ENCODE measurements at regions not wholly inside any gene's neighbourhood (a gene's known extent, or its start where the extent isn't known, plus 50 kb on each side); places are given as distances from the start of the nearest gene placed in this dataset.

DNA sequence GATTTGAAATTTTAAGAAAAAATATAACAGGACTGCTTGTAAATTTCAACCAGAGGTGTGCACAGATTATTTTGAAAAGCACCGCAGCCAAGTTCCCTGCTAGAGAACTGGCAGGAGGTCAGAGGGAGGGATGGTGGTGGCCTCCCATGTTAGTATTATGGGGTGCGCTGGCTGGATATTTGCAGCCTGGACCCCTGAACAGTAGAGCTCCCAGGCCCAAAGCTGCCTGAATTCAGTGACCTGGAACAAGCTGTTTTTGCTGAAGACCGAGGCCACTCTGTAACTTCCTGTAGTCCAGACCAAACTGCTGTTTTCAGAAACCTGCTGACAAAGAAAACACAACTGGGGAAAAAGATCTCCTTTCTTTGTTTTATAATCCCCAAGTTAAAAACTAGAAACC is 314.3 kb downstream of the TNS1 start:
- no peaks in the 10 kb centered on the region for H3K9me3 Mint-ChIP-seq
- no peak overlapping the region for H3K4me3 Mint-ChIP-seq
- no peaks in the 10 kb centered on the region for H3K27me3 Mint-ChIP-seq
- ATAC-seq (replicated peaks), result no peak
- H3K27ac Mint-ChIP-seq, result no peak overlapping the region
- no peaks in the 10 kb centered on the region for H3K4me1 Mint-ChIP-seq
- H3K36me3 Mint-ChIP-seq (ENCODE audit: low read depth), result no peaks in the 10 kb centered on the region

DNA sequence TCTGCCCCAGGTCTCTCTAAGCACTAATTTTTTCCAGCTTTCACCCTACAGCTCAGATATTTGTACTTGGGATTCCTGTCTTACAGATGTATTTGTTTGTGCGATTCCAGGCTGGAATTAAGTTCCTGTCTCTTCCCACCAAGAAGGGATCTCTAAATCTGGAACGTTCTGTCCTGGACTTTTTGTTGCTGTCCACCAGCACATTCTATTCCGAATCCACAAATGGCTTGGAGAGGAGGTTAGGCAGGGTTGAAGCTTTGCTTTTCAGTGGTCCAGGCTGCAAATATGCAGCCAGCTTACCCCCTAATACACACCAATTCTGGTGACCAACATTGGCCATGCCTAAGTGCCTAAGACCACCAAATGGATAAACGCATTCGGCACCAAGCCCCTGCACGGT is 315.0 kb downstream of the TNS1 start:
- no peaks in the 10 kb centered on the region for H3K27me3 Mint-ChIP-seq
- no peak for ATAC-seq (replicated peaks)
- H3K27ac Mint-ChIP-seq, result no peak overlapping the region
- H3K4me3 Mint-ChIP-seq, result no peak overlapping the region
- H3K4me1 Mint-ChIP-seq, result no peaks in the 10 kb centered on the region
- H3K36me3 Mint-ChIP-seq (ENCODE audit: low read depth), result no peaks in the 10 kb centered on the region
- H3K9me3 Mint-ChIP-seq, result no peaks in the 10 kb centered on the region

DNA sequence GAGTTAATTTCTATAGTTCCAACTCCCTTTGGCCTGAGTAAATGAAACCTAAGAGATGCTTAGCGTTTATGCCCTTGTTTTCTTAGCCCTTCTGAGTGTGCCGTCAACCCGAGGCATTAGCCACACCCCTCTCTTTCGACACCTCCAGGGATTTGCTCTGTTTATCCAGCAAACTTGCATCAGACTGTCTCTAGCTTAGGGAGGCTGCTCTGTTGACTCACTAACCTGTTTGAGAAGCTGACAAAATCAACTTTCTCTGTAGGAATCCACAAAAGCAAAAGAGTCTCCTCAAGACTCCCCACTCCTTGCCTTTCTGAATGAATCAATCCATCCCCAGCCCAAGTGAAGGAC is 317.6 kb downstream of the TNS1 start:
- H3K4me1 Mint-ChIP-seq, result no peaks in the 10 kb centered on the region
- no peaks in the 10 kb centered on the region for H3K27me3 Mint-ChIP-seq
- H3K9me3 Mint-ChIP-seq, result no peaks in the 10 kb centered on the region
- ATAC-seq (replicated peaks), result no peak
- no peak overlapping the region for H3K4me3 Mint-ChIP-seq
- H3K27ac Mint-ChIP-seq, result no peak overlapping the region
- no peaks in the 10 kb centered on the region for H3K36me3 Mint-ChIP-seq (ENCODE audit: low read depth)

DNA sequence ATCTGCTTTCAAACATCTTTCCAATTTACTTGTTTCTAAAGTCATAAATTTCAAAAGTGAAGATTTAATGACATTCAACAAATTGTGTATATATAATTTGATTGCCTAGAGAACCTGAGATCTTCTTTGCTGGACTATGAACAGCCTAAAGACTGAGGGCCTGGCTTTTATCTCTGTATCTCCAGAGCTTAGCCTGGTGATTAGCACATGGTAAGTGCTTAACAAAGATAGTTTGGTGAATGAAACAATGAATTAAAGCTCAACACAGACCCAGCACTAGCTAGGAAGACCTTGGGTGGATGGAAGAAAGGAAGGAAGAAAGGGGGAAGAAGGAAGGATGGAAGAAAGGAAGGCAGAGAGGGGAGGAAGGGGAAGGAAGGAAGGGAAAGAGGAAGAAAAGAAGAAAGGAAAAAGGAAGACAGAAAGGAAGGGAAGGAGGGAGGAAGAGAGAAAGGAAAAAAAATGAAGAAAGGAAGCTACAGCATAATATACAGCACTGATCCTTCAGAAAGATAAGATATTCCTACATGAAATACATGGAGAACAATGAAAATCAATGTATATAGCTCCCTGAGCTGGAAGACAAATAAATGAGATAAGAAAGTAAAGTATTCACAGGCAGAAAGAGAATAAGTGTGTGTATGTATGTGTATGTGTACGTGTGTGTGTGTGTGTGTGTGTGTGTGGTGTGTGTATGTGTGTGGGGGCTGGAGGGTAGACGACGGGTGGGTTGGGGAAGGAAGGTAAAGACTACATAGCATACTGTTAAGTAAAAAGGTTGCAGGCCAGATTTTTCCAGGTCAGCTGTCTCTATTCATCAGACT is 318.2 kb downstream of the TNS1 start:
- Mint-ChIP-seq H3K4me1 (no peaks in the 10 kb centered on the region), H3K36me3 (ENCODE audit: low read depth) (no peaks in the 10 kb centered on the region), H3K9me3 (no peaks in the 10 kb centered on the region), H3K4me3 (no peak overlapping the region), H3K27me3 (no peaks in the 10 kb centered on the region), H3K27ac (no peak overlapping the region)
- ATAC-seq (replicated peaks), result no peak

GRCh38 chr2:217683106-217683870 is 319.5 kb downstream of the TNS1 start:
- no peak overlapping the region for H3K4me3 Mint-ChIP-seq
- peaks cover 5% of the 10 kb centered on the region for H3K9me3 Mint-ChIP-seq
- no peaks in the 10 kb centered on the region for H3K36me3 Mint-ChIP-seq (ENCODE audit: low read depth)
- no peaks in the 10 kb centered on the region for H3K27me3 Mint-ChIP-seq
- ATAC-seq (replicated peaks), result no peak
- H3K27ac Mint-ChIP-seq, result no peak overlapping the region
- no peaks in the 10 kb centered on the region for H3K4me1 Mint-ChIP-seq

- H3K36me3 Mint-ChIP-seq (ENCODE audit: low read depth), result no peaks in the 10 kb centered on the region
Measured at GRCh38 chr2:217681791-217682190, 321.0 kb downstream of the TNS1 start.

DNA sequence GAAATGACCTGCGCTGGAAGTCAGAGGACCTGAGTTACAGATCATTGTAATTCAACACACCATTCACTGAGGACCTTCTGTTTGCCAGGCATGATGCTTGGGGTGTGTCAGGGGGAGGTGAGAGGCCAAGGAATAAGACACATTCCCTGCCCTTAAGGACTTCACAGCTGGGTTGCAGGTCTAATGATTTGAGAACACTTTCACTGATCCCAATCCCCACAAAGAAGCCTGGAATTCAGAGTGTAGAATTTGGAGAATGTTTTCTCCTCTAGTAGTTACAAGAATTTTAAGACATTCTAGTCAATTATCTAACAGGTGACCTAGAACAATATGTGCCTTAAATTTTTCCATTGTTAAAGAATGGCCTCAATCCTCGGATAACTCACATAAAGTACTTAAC is 322.4 kb downstream of the TNS1 start:
- H3K4me3 Mint-ChIP-seq, result no peak overlapping the region
- ATAC-seq (replicated peaks), result no peak
- H3K9me3 Mint-ChIP-seq, result peaks cover 5% of the 10 kb centered on the region
- H3K36me3 Mint-ChIP-seq (ENCODE audit: low read depth), result no peaks in the 10 kb centered on the region
- no peaks in the 10 kb centered on the region for H3K27me3 Mint-ChIP-seq
- H3K27ac Mint-ChIP-seq, result no peak overlapping the region
- no peaks in the 10 kb centered on the region for H3K4me1 Mint-ChIP-seq

More at GRCh38 chr2:217681791-217682190, 321.0 kb downstream of the TNS1 start:
- Mint-ChIP-seq H3K4me3 (no peak overlapping the region), H3K27ac (no peak overlapping the region), H3K27me3 (no peaks in the 10 kb centered on the region), H3K9me3 (peaks cover 5% of the 10 kb centered on the region), H3K4me1 (no peaks in the 10 kb centered on the region)
- ATAC-seq (replicated peaks), result no peak

DNA sequence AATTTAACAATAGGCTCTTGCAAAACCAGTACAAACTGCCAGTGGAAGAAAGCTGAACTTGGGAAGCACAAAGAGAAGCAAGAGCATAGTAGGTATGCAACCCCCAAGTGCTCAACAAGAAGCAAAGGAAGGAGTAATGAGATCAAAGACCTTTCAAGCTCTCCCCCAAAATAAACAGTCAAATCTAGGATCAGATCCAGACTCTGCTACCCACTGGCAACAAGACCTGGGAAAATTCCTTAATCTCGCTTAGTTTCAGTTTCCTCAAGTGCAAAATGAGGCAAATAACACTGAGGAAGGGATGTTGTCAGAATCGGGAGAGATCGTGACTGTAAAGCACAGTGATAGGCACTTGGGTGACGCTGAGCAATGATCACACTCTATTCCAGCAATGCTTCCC is 329.2 kb downstream of the TNS1 start:
- Mint-ChIP-seq H3K9me3 (no peaks in the 10 kb centered on the region), H3K27ac (no peak overlapping the region), H3K36me3 (ENCODE audit: low read depth) (no peaks in the 10 kb centered on the region), H3K4me1 (no peaks in the 10 kb centered on the region), H3K4me3 (no peak overlapping the region), H3K27me3 (no peaks in the 10 kb centered on the region)
- no peak for ATAC-seq (replicated peaks)

DNA sequence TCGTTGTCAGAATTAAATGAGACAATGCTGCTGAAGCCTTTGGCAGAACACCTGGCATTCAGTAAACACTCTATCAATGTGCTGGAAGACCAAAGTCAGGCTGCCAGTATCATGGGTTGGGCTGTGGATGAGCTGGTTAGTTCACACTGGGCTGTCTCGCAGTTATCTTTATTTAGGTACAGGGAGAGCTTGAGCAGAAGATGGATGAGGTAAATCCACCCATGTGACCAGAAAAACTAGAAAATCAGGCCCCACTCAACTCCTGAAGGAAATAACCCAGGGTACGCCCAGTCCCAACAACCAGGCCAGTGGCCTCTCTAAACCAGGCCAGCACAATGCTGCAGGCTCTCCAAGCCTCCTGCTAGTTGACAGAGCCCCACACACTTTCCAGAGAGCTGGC is 330.3 kb downstream of the TNS1 start:
- no peaks in the 10 kb centered on the region for H3K36me3 Mint-ChIP-seq (ENCODE audit: low read depth)
- no peak overlapping the region for H3K27ac Mint-ChIP-seq
- H3K9me3 Mint-ChIP-seq, result no peaks in the 10 kb centered on the region
- no peak for ATAC-seq (replicated peaks)
- no peaks in the 10 kb centered on the region for H3K27me3 Mint-ChIP-seq
- no peaks in the 10 kb centered on the region for H3K4me1 Mint-ChIP-seq
- H3K4me3 Mint-ChIP-seq, result no peak overlapping the region

DNA sequence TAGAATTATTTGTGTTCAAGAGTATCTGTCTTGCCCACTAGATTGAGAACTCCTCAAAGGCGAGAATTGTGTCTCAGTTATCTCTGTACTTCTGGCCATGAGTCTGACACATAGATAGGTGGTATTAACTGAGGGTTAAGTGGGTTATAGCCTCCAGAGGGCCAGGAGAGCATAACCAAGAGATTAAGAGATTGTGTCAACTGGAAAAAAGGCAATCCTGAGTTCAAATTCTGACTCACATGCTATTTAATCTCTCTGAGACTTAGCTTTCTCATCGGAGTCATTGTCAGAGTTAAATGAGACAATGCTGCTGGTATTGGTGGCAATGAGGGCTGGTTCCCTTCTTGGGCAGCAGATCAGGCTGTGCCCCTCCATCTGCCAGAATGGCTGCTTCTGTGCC is 330.9 kb downstream of the TNS1 start:
- Mint-ChIP-seq H3K4me1 (no peaks in the 10 kb centered on the region), H3K27me3 (no peaks in the 10 kb centered on the region), H3K4me3 (no peak overlapping the region), H3K36me3 (ENCODE audit: low read depth) (no peaks in the 10 kb centered on the region), H3K9me3 (no peaks in the 10 kb centered on the region), H3K27ac (no peak overlapping the region)
- no peak for ATAC-seq (replicated peaks)

DNA sequence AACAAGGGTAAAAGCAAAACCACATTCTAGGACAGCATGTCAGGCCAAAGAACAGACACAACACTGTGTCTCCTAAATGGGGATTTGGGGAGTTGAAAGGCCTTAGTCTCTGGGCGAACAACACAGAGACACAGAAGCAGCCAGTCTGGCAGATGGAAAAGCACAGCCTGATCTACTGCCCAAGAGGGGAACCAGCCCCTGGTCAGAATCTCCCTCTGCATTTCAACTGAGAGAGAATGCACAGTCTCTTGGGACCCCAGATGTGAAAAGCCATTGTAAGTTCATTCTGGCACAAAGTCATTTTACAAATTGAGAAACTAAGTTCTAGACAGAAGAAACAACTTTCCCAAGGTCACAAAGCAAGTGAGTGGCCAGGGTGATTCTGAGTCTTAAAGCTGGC is 331.7 kb downstream of the TNS1 start:
- no peaks in the 10 kb centered on the region for H3K27me3 Mint-ChIP-seq
- no peaks in the 10 kb centered on the region for H3K9me3 Mint-ChIP-seq
- no peak for ATAC-seq (replicated peaks)
- H3K4me3 Mint-ChIP-seq, result no peak overlapping the region
- H3K27ac Mint-ChIP-seq, result no peak overlapping the region
- H3K36me3 Mint-ChIP-seq (ENCODE audit: low read depth), result no peaks in the 10 kb centered on the region
- no peaks in the 10 kb centered on the region for H3K4me1 Mint-ChIP-seq

DNA sequence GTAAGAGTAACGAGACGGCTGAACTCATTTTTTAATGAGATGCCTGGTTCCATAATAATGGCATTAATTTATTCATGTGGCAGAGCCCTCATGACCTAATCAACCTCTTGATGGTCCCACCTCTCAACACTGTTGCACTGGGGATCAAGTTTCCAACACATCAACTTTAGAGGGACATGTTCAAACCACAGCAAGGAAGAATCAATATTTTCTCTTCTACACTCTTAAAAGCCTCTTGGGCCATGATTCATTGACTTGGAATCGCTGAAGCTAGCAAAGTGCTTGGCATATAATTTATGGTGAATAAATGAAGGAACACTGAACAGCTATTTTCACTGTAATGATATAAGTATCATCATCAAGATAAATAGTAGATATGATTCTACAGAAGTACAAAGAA is 333.0 kb downstream of the TNS1 start:
- no peak overlapping the region for H3K27ac Mint-ChIP-seq
- H3K36me3 Mint-ChIP-seq (ENCODE audit: low read depth), result no peaks in the 10 kb centered on the region
- no peak overlapping the region for H3K4me3 Mint-ChIP-seq
- peaks cover under 1% of the 10 kb centered on the region for H3K9me3 Mint-ChIP-seq
- no peak for ATAC-seq (replicated peaks)
- peaks cover 1% of the 10 kb centered on the region for H3K4me1 Mint-ChIP-seq
- peaks cover under 1% of the 10 kb centered on the region for H3K27me3 Mint-ChIP-seq

DNA sequence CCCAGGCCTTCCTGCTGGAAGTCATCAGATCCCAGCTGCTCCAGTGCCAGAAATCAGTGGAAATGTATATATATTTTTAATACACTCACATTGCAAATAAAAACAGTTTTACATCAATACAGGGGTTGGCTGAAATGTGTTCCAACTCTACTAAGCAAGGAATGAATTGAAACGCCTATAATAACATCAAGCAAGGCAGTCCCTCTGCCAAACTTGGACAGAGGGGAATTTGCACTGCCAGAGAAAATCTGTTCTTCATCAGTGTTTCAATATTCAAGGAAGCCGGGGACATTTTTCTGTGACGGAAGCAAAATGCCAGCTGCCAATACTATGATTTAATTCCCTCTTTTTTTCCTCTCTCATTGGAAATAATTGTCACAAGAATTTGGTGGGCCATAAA is 335.3 kb downstream of the TNS1 start:
- Mint-ChIP-seq H3K27ac (no peak overlapping the region), H3K27me3 (peaks cover 3% of the 10 kb centered on the region), H3K36me3 (ENCODE audit: low read depth) (no peaks in the 10 kb centered on the region), H3K4me1 (peaks cover 4% of the 10 kb centered on the region), H3K9me3 (peaks cover 3% of the 10 kb centered on the region), H3K4me3 (no peak overlapping the region)
- no peak for ATAC-seq (replicated peaks)

DNA sequence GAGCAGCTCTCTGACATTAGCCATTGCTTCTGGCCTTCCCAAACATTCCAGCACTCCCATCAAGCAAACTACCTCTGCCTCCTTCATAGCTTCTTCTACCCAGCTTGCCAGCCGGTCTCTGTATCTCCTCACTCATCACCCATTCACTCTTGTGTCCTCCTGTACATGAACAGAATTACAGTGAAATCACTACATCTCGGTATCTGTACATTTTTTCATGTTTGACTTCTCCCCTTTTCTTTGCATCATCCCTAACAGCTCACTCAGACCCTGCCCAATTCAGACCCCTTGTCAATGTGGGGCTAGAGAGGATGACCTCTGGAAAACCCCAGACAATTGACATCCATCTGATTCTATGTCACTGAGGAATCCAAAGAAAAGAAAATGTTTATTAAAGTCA is 335.8 kb downstream of the TNS1 start:
- Mint-ChIP-seq H3K9me3 (peaks cover 3% of the 10 kb centered on the region), H3K27me3 (peaks cover 3% of the 10 kb centered on the region), H3K4me1 (peaks cover 4% of the 10 kb centered on the region), H3K36me3 (ENCODE audit: low read depth) (no peaks in the 10 kb centered on the region), H3K4me3 (no peak overlapping the region), H3K27ac (no peak overlapping the region)
- no peak for ATAC-seq (replicated peaks)

GRCh38 chr2:217666338-217666737 is 336.5 kb downstream of the TNS1 start:
- Mint-ChIP-seq H3K27ac (no peak overlapping the region), H3K4me3 (no peak overlapping the region), H3K36me3 (ENCODE audit: low read depth) (no peaks in the 10 kb centered on the region), H3K4me1 (peaks cover 4% of the 10 kb centered on the region), H3K27me3 (peaks cover 3% of the 10 kb centered on the region), H3K9me3 (peaks cover 3% of the 10 kb centered on the region)
- ATAC-seq (replicated peaks), result peak; percentile 64

Measured in activated T-helper 17 cell treated with anti-CD3 and anti-CD28 coated beads, Interleukin-2, amount 50 U/mL, for 72 hours (primary cell).